HG03135 (cell line): ENCODE measurements at regions not wholly inside any gene's neighbourhood (a gene's known extent, or its start where the extent isn't known, plus 50 kb on each side); places are given as distances from the start of the nearest gene placed in this dataset.
"Not testable (repeated sequence)": the region's sequence is repeated elsewhere in the genome, so short reads cannot be mapped to it uniquely, and the experiment has no call there.

ENCODE experiments used
- ATAC-seq: cut with Tn5 transposase; IDR thresholded peaks from one replicate; pipeline ENCODE4 v1.9.1; 2021; ENCODE audit warnings: mild to moderate bottlenecking, moderate library complexity; ENCODE audit not compliant: unreplicated experiment

GRCh38 chr1:187787736-187788135, 959.0 kb downstream of the PLA2G4A start:
- no peak for ATAC-seq

GRCh38 chr1:187788718-187789117, 960.0 kb downstream of the PLA2G4A start:
- no peak for ATAC-seq

- ATAC-seq: no peak
These were observed 962.0 kb downstream of the PLA2G4A start for GRCh38 chr1:187790724-187791123.

- no peak for ATAC-seq
These were observed 965.8 kb downstream of the PLA2G4A start for GRCh38 chr1:187794561-187794960.

GRCh38 chr1:187809549-187809948, 980.8 kb downstream of the PLA2G4A start:
- ATAC-seq: no peak

GRCh38 chr1:187816646-187817045, 987.9 kb downstream of the PLA2G4A start:
- ATAC-seq: no peak

GRCh38 chr1:187817782-187818181, 989.0 kb downstream of the PLA2G4A start:
- no peak for ATAC-seq

- no peak for ATAC-seq
These were observed 990.3 kb downstream of the PLA2G4A start for GRCh38 chr1:187819086-187819485.

- no peak for ATAC-seq
These were observed 1007.8 kb downstream of the PLA2G4A start for GRCh38 chr1:187836557-187836956.

GRCh38 chr1:187837787-187838186, 1009.0 kb downstream of the PLA2G4A start:
- ATAC-seq: no peak

GRCh38 chr1:187838335-187839293, 1009.9 kb downstream of the PLA2G4A start:
- no peak for ATAC-seq

GRCh38 chr1:187839873-187840272, 1011.1 kb downstream of the PLA2G4A start:
- no peak for ATAC-seq

- ATAC-seq: no peak
These were observed 1011.8 kb downstream of the PLA2G4A start for GRCh38 chr1:187840557-187840956.

- no peak for ATAC-seq
These were observed 1013.8 kb downstream of the PLA2G4A start for GRCh38 chr1:187842406-187843165.

GRCh38 chr1:187844313-187844712, 1015.6 kb downstream of the PLA2G4A start:
- ATAC-seq: no peak

- ATAC-seq: no peak
These were observed 1018.8 kb downstream of the PLA2G4A start for GRCh38 chr1:187847531-187847930.

GRCh38 chr1:187848321-187848720, 1019.6 kb downstream of the PLA2G4A start:
- ATAC-seq: no peak

GRCh38 chr1:187850146-187850545, 1021.4 kb downstream of the PLA2G4A start:
- not testable (repeated sequence) for ATAC-seq

GRCh38 chr1:187853505-187853904, 1024.8 kb downstream of the PLA2G4A start:
- no peak for ATAC-seq

GRCh38 chr1:187854457-187854856, 1025.7 kb downstream of the PLA2G4A start:
- ATAC-seq: no peak

GRCh38 chr1:187862506-187862905, 1033.8 kb downstream of the PLA2G4A start:
- no peak for ATAC-seq

GRCh38 chr1:187870552-187870951, 1041.8 kb downstream of the PLA2G4A start:
- ATAC-seq: no peak
